ENCODE measurements at regions not wholly inside any gene's neighbourhood (a gene's known extent, or its start where the extent isn't known, plus 50 kb on each side); places are given as distances from the start of the nearest gene placed in this dataset.
A peak's percentile ranks its signal among the peaks of the same experiment; 100 is the strongest.

DNA sequence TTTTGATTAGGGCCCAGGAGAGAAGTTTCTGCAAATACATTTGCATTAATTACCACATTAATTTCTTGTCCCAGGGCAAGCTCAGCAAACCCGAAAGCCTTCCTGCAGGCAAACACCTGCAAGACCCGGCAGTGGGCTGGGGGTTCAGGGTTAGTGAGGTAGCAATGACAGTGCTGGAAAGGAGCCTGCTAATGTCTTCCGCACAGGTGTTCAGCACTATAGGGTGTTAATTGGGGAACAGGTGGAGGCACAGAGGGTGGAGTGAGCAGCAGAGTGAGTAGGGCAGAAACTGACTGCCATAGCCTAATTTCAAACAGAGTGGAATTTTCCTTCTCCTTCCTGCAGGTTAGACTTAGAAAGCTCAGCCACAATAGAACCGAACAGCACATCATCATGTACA, 50.9 kb upstream of the UBASH3B start:
- no peak overlapping the region for H3K27ac ChIP-seq (ENCODE audit: low read depth, low read length)
- no peak overlapping the region for H3K23ac ChIP-seq (ENCODE audit: low read length)
- no peaks in the 10 kb centered on the region for H3K9me3 ChIP-seq (ENCODE audit: insufficient read depth, low read depth, low read length)

DNA sequence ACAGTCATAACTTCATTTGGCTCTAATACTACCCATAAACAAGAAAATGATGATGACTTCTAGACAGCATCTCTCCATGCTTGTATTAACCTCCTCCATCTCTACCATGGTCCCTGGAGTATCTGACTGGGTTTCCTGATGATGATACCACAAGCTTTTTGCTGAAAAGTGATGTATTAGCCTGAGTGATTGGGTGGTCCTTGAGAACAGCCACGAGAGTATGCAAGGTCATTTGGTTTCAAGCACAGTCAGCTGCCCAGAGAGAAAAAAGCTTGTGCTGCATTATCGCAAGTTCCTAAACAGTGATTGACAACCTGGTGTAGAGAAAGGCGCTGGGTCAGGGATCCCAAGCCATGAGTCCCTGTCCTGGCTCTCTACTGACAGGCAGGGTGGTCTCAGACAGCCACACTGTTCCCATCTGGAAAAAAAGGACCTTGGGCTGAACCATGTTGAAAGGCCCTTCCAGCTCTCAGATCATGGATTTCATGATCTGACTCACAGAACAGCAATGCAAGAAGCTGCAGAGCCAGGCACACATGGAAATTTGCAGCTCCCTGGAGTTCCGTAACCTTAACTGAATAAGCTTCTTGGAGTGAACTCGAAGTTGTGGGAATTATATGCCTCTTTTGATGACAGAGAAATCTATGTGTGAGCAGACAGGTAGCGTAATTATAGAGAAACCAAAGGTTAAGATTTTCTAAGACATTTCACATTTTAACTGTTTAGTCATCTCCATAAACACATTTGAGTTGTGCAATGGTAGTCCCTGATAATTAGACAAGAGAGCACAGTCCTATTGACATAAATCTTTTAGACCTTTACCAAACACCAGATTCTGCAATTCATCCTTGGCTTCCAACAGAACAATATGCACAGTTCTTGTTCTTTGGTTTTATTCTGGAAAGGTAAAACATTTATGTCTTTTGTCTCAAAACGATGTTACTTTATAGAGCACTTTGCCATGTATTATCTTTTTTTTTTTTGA, 54.1 kb upstream of the UBASH3B start:
- no peaks in the 10 kb centered on the region for H3K36me3 ChIP-seq (ENCODE audit: control insufficient read depth in 1 of 2, insufficient read depth in 2 of 2, low read length in 2 of 2)
- no peak overlapping the region for H2BK5ac ChIP-seq (ENCODE audit: low read depth, low read length, poor library complexity)
- no CpG with 5 or more reads among the region's 7 CpGs for WGBS (ENCODE audit: extremely low coverage, insufficient coverage, insufficient read length)
- no peak overlapping the region for H3K14ac ChIP-seq (ENCODE audit: low read length)
- no peak overlapping the region for H3K18ac ChIP-seq (ENCODE audit: low read length)
- H2AFZ ChIP-seq (ENCODE audit: insufficient read depth, low read length, poor library complexity), result no peak overlapping the region
- no peak overlapping the region for H4K12ac ChIP-seq (ENCODE audit: low read depth, low read length)
- no peaks in the 10 kb centered on the region for H3K79me1 ChIP-seq (ENCODE audit: low read length)
- no peak overlapping the region for H4K8ac ChIP-seq (ENCODE audit: low read depth, low read length)
- peak; percentile 3 to 48 for DNase-seq
- H3K4me3 ChIP-seq (ENCODE audit: low read depth, low read length), result no peak overlapping the region
- H3K9ac ChIP-seq (ENCODE audit: low read length), result no peak overlapping the region
- H3K4me2 ChIP-seq (ENCODE audit: low read length), result no peak overlapping the region
- H3K4ac ChIP-seq (ENCODE audit: low read depth, low read length), result no peak overlapping the region
- H2AK5ac ChIP-seq (ENCODE audit: low read length), result no peak overlapping the region
- no peaks in the 10 kb centered on the region for H3K79me2 ChIP-seq (ENCODE audit: control insufficient read depth, insufficient read depth, low read length, poor library complexity)
- peaks cover 0 to 8% of the 10 kb centered on the region in 2 experiments for H3K4me1 ChIP-seq (ENCODE audit: control insufficient read depth in 1 of 2, insufficient read depth in 2 of 2, low read length in 2 of 2)
- H3K27ac ChIP-seq (ENCODE audit: low read depth, low read length), result no peak overlapping the region
- H2BK120ac ChIP-seq (ENCODE audit: insufficient read depth, low read length, poor library complexity), result no peak overlapping the region
- no peak overlapping the region for H2BK12ac ChIP-seq (ENCODE audit: low read length)
- no peak overlapping the region for H4K91ac ChIP-seq (ENCODE audit: low read depth, low read length)
- H3K9me3 ChIP-seq (ENCODE audit: insufficient read depth, low read depth, low read length), result no peaks in the 10 kb centered on the region
- no peak overlapping the region for H3K23ac ChIP-seq (ENCODE audit: low read length)
- H3K27me3 ChIP-seq (ENCODE audit: insufficient read depth, low read length), result no peaks in the 10 kb centered on the region

More for the DNA sequence above, 50.9 kb upstream of the UBASH3B start:
- Histone ChIP-seq H3K18ac (ENCODE audit: low read length) (no peak overlapping the region), H2BK12ac (ENCODE audit: low read length) (no peak overlapping the region), H2AFZ (ENCODE audit: insufficient read depth, low read length, poor library complexity) (no peak overlapping the region), H2AK5ac (ENCODE audit: low read length) (no peak overlapping the region), H3K14ac (ENCODE audit: low read length) (no peak overlapping the region), H3K4ac (ENCODE audit: low read depth, low read length) (no peak overlapping the region), H4K8ac (ENCODE audit: low read depth, low read length) (no peak overlapping the region), H2BK5ac (ENCODE audit: low read depth, low read length, poor library complexity) (no peak overlapping the region), H3K36me3 (ENCODE audit: control insufficient read depth in 1 of 2, insufficient read depth in 2 of 2, low read length in 2 of 2) (no peaks in the 10 kb centered on the region), H4K12ac (ENCODE audit: low read depth, low read length) (no peak overlapping the region), H3K4me1 (ENCODE audit: control insufficient read depth in 1 of 2, insufficient read depth in 2 of 2, low read length in 2 of 2) (peaks cover 0 to 4% of the 10 kb centered on the region in 2 experiments), H3K79me2 (ENCODE audit: control insufficient read depth, insufficient read depth, low read length, poor library complexity) (no peaks in the 10 kb centered on the region), H4K91ac (ENCODE audit: low read depth, low read length) (no peak overlapping the region), H3K4me3 (ENCODE audit: low read depth, low read length) (no peak overlapping the region), H3K4me2 (ENCODE audit: low read length) (no peak overlapping the region), H3K79me1 (ENCODE audit: low read length) (no peaks in the 10 kb centered on the region), H2BK120ac (ENCODE audit: insufficient read depth, low read length, poor library complexity) (no peak overlapping the region), H3K27me3 (ENCODE audit: insufficient read depth, low read length) (no peaks in the 10 kb centered on the region), H3K9ac (ENCODE audit: low read length) (no peak overlapping the region)
- no CpG with 5 or more reads among the region's 4 CpGs for WGBS (ENCODE audit: extremely low coverage, insufficient coverage, insufficient read length)
- no peak for DNase-seq

DNA sequence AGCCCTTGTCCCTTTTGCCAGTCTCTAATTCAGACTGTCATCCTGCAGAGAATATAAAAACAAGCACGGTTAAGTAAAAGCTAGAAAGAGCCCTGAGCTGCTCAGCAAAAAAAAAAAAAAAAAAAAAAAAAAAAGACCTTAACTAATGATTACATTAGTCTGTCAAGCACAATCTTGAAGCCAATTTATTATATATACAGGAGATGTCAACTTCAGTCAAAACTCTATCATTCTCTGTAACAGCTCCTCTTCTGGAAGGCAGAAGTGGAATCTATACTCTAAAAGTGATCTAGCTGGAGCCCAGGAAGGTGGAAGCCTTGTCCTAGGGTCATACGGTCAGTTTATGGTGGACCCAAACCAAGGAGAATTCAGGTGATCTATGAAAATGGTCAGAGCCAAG, 55.2 kb upstream of the UBASH3B start:
- H2AK5ac ChIP-seq (ENCODE audit: low read length), result no peak overlapping the region
- no peaks in the 10 kb centered on the region for H3K79me2 ChIP-seq (ENCODE audit: control insufficient read depth, insufficient read depth, low read length, poor library complexity)
- H4K12ac ChIP-seq (ENCODE audit: low read depth, low read length), result no peak overlapping the region
- H3K4ac ChIP-seq (ENCODE audit: low read depth, low read length), result no peak overlapping the region
- H3K18ac ChIP-seq (ENCODE audit: low read length), result no peak overlapping the region
- H4K8ac ChIP-seq (ENCODE audit: low read depth, low read length), result no peak overlapping the region
- H3K9me3 ChIP-seq (ENCODE audit: insufficient read depth, low read depth, low read length), result no peaks in the 10 kb centered on the region
- no peak overlapping the region for H4K91ac ChIP-seq (ENCODE audit: low read depth, low read length)
- peaks cover 0 to 8% of the 10 kb centered on the region in 2 experiments for H3K4me1 ChIP-seq (ENCODE audit: control insufficient read depth in 1 of 2, insufficient read depth in 2 of 2, low read length in 2 of 2)
- H3K14ac ChIP-seq (ENCODE audit: low read length), result no peak overlapping the region
- H2BK120ac ChIP-seq (ENCODE audit: insufficient read depth, low read length, poor library complexity), result no peak overlapping the region
- no peak overlapping the region for H3K9ac ChIP-seq (ENCODE audit: low read length)
- H3K4me3 ChIP-seq (ENCODE audit: low read depth, low read length), result no peak overlapping the region
- DNase-seq, result no peak
- no peaks in the 10 kb centered on the region for H3K79me1 ChIP-seq (ENCODE audit: low read length)
- WGBS (ENCODE audit: extremely low coverage, insufficient coverage, insufficient read length), result no CpG with 5 or more reads among the region's 2 CpGs
- no peak overlapping the region for H3K23ac ChIP-seq (ENCODE audit: low read length)
- no peak overlapping the region for H3K4me2 ChIP-seq (ENCODE audit: low read length)
- H2BK5ac ChIP-seq (ENCODE audit: low read depth, low read length, poor library complexity), result no peak overlapping the region
- H3K36me3 ChIP-seq (ENCODE audit: control insufficient read depth in 1 of 2, insufficient read depth in 2 of 2, low read length in 2 of 2), result no peaks in the 10 kb centered on the region
- no peak overlapping the region for H2BK12ac ChIP-seq (ENCODE audit: low read length)
- H2AFZ ChIP-seq (ENCODE audit: insufficient read depth, low read length, poor library complexity), result no peak overlapping the region
- H3K27me3 ChIP-seq (ENCODE audit: insufficient read depth, low read length), result no peaks in the 10 kb centered on the region
- no peak overlapping the region for H3K27ac ChIP-seq (ENCODE audit: low read depth, low read length)

DNA sequence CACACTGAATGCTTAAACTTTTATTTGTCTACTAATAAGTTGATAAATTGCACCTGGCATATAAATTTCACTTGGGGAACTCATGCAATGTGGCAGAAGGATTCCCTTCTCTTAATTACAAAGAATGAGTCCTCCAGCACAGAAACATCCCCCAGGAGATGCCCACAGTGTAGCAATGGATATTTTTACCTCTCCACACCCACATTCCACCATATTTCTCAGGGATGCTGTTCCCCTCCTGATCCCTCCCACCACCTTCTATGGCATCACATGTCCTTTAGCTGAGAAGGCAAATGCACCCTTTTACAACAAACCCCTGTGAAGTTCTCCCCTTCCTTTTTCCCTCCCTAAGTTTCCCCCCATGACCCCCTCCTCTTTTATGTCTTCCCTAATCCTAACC, 56.1 kb upstream of the UBASH3B start:
- no peak overlapping the region for H2BK12ac ChIP-seq (ENCODE audit: low read length)
- H3K4me2 ChIP-seq (ENCODE audit: low read length), result no peak overlapping the region

More for the DNA sequence above, 56.1 kb upstream of the UBASH3B start:
- no peak overlapping the region for H3K9ac ChIP-seq (ENCODE audit: low read length)
- no peak overlapping the region for H4K91ac ChIP-seq (ENCODE audit: low read depth, low read length)
- no peak overlapping the region for H2BK120ac ChIP-seq (ENCODE audit: insufficient read depth, low read length, poor library complexity)
- H3K79me1 ChIP-seq (ENCODE audit: low read length), result no peaks in the 10 kb centered on the region
- no peaks in the 10 kb centered on the region for H3K36me3 ChIP-seq (ENCODE audit: control insufficient read depth in 1 of 2, insufficient read depth in 2 of 2, low read length in 2 of 2)
- H3K18ac ChIP-seq (ENCODE audit: low read length), result no peak overlapping the region
- H2BK5ac ChIP-seq (ENCODE audit: low read depth, low read length, poor library complexity), result no peak overlapping the region
- no peak overlapping the region for H3K27ac ChIP-seq (ENCODE audit: low read depth, low read length)
- H3K23ac ChIP-seq (ENCODE audit: low read length), result no peak overlapping the region
- no peaks in the 10 kb centered on the region for H3K27me3 ChIP-seq (ENCODE audit: insufficient read depth, low read length)
- H3K9me3 ChIP-seq (ENCODE audit: insufficient read depth, low read depth, low read length), result no peaks in the 10 kb centered on the region
- H3K14ac ChIP-seq (ENCODE audit: low read length), result no peak overlapping the region
- no peak overlapping the region for H3K4me3 ChIP-seq (ENCODE audit: low read depth, low read length)
- no peak overlapping the region for H4K12ac ChIP-seq (ENCODE audit: low read depth, low read length)
- no peak overlapping the region for H4K8ac ChIP-seq (ENCODE audit: low read depth, low read length)
- no peak overlapping the region for H2AK5ac ChIP-seq (ENCODE audit: low read length)
- no peak for DNase-seq
- H2AFZ ChIP-seq (ENCODE audit: insufficient read depth, low read length, poor library complexity), result no peak overlapping the region
- H3K79me2 ChIP-seq (ENCODE audit: control insufficient read depth, insufficient read depth, low read length, poor library complexity), result no peaks in the 10 kb centered on the region
- H3K4ac ChIP-seq (ENCODE audit: low read depth, low read length), result no peak overlapping the region
- H3K4me1 ChIP-seq (ENCODE audit: control insufficient read depth in 1 of 2, insufficient read depth in 2 of 2, low read length in 2 of 2), result peaks cover 0 to 8% of the 10 kb centered on the region in 2 experiments
